ENCODE measurements at regions not wholly inside any gene's neighbourhood (a gene's known extent, or its start where the extent isn't known, plus 50 kb on each side); places are given as distances from the start of the nearest gene placed in this dataset.

GRCh38 chr17:79354173-79354820, 256.6 kb downstream of the RBFOX3 start:
- Histone ChIP-seq H3K27me3 (peaks cover 0 to 93% of the 10 kb centered on the region in 2 donors), H3K4me1 (no peaks in the 10 kb centered on the region), H3K27ac (no peak overlapping the region), H3K4me3 (no peak overlapping the region), H3K9me3 (no peaks in the 10 kb centered on the region), H3K36me3 (no peaks in the 10 kb centered on the region)
- TF ChIP-seq CTCF (IDR thresholded peaks at IDR 0.05) = no peak
- DNase-seq = no peak
- intact Hi-C loops (cut with DNase I; ENCODE audit: low total_unique reads) = no loop called here

GRCh38 chr17:79353548-79353947, 257.3 kb downstream of the RBFOX3 start:
- TF ChIP-seq CTCF (IDR thresholded peaks at IDR 0.05) = no peak
- H3K4me1 ChIP-seq = no peaks in the 10 kb centered on the region
- H3K27ac ChIP-seq = no peak overlapping the region
- peaks cover 0 to 92% of the 10 kb centered on the region in 2 donors for H3K27me3 ChIP-seq
- H3K9me3 ChIP-seq = no peaks in the 10 kb centered on the region
- H3K36me3 ChIP-seq = no peaks in the 10 kb centered on the region
- intact Hi-C loops (cut with DNase I; ENCODE audit: low total_unique reads) = no loop called here
- H3K4me3 ChIP-seq = no peak overlapping the region
- DNase-seq = no peak

- intact Hi-C loops (cut with DNase I; ENCODE audit: low total_unique reads) = no loop called here
- no peak overlapping the region for H3K4me3 ChIP-seq
- no peaks in the 10 kb centered on the region for H3K36me3 ChIP-seq
- no peak for DNase-seq
- H3K27me3 ChIP-seq = peaks cover 0 to 91% of the 10 kb centered on the region in 2 donors
- no peak overlapping the region for H3K27ac ChIP-seq
- TF ChIP-seq CTCF (IDR thresholded peaks at IDR 0.05) = no peak
- H3K4me1 ChIP-seq = no peaks in the 10 kb centered on the region
- no peaks in the 10 kb centered on the region for H3K9me3 ChIP-seq
These were observed 257.8 kb downstream of the RBFOX3 start for GRCh38 chr17:79353016-79353415.

GRCh38 chr17:79350533-79350932, 260.3 kb downstream of the RBFOX3 start:
- no peak for TF ChIP-seq CTCF (IDR thresholded peaks at IDR 0.05)
- Histone ChIP-seq H3K4me3 (no peak overlapping the region), H3K36me3 (no peaks in the 10 kb centered on the region), H3K27me3 (peaks cover 0 to 77% of the 10 kb centered on the region in 2 donors), H3K4me1 (no peaks in the 10 kb centered on the region), H3K9me3 (no peaks in the 10 kb centered on the region), H3K27ac (no peak overlapping the region)
- DNase-seq = no peak
- intact Hi-C loops (cut with DNase I; ENCODE audit: low total_unique reads) = no loop called here

- Histone ChIP-seq H3K9me3 (peaks cover 0 to 8% (median 3%) of the 10 kb centered on the region in 3 donors), H3K4me3 (no peak overlapping the region), H3K4me1 (no peaks in the 10 kb centered on the region), H3K27ac (no peak overlapping the region), H3K27me3 (peaks cover 0 to 70% of the 10 kb centered on the region in 2 donors), H3K36me3 (no peaks in the 10 kb centered on the region)
- intact Hi-C loops (cut with DNase I; ENCODE audit: low total_unique reads) = no loop called here
- DNase-seq = no peak
- no peak for TF ChIP-seq CTCF (IDR thresholded peaks at IDR 0.05)
These were observed 261.1 kb downstream of the RBFOX3 start for GRCh38 chr17:79349506-79350400.
